ENCODE measurements at regions not wholly inside any gene's neighbourhood (a gene's known extent, or its start where the extent isn't known, plus 50 kb on each side); places are given as distances from the start of the nearest gene placed in this dataset.

- DNase-seq (ENCODE audit: low spot score), result no peak
- no peak for TF ChIP-seq CTCF (IDR thresholded peaks at IDR 0.05; ENCODE audit: poor library complexity)
- no peak for TF ChIP-seq EZH2 (IDR thresholded peaks at IDR 0.05; ENCODE audit: borderline replicate concordance)
- no peak for TF ChIP-seq EZH2phosphoT487 (IDR thresholded peaks at IDR 0.05; ENCODE audit: low read depth, severe bottlenecking, unreplicated experiment)
- no peaks in the 10 kb centered on the region for H3K9me2 ChIP-seq (replicated peaks; ENCODE audit: insufficient read depth)
- H3K9me3 ChIP-seq (ENCODE audit: low read depth), result no peaks in the 10 kb centered on the region
- no peak overlapping the region for H2AFZ ChIP-seq
- 91% methylated on average over 9 of the region's 9 CpGs for WGBS (ENCODE audit: low lambda C conversion rate, missing lambda C conversion rate)
- no peaks in the 10 kb centered on the region for H3K27me3 ChIP-seq
- no peaks in the 10 kb centered on the region for H3K79me2 ChIP-seq
- H3K4me2 ChIP-seq, result no peak overlapping the region
- no peaks in the 10 kb centered on the region for H4K20me1 ChIP-seq (ENCODE audit: insufficient read depth, poor library complexity, severe bottlenecking)
- H3K4me3 ChIP-seq, result no peak overlapping the region
- no peak overlapping the region for H3K27ac ChIP-seq
- H3K4me1 ChIP-seq (ENCODE audit: insufficient read depth), result peaks cover 8% of the 10 kb centered on the region
- H3K36me3 ChIP-seq (replicated peaks; ENCODE audit: insufficient read depth, low read depth), result no peaks in the 10 kb centered on the region
These were observed 1414.7 kb upstream of the CELF2 start for GRCh38 chr10:9602998-9603397.

GRCh38 chr10:9603972-9604371, 1413.7 kb upstream of the CELF2 start:
- Histone ChIP-seq H4K20me1 (ENCODE audit: insufficient read depth, poor library complexity, severe bottlenecking) (no peaks in the 10 kb centered on the region), H3K79me2 (no peaks in the 10 kb centered on the region), H3K4me2 (no peak overlapping the region), H3K9me3 (ENCODE audit: low read depth) (no peaks in the 10 kb centered on the region), H3K27me3 (no peaks in the 10 kb centered on the region), H3K27ac (no peak overlapping the region), H3K36me3 (replicated peaks; ENCODE audit: insufficient read depth, low read depth) (no peaks in the 10 kb centered on the region), H3K9me2 (replicated peaks; ENCODE audit: insufficient read depth) (no peaks in the 10 kb centered on the region), H3K4me3 (no peak overlapping the region), H3K4me1 (ENCODE audit: insufficient read depth) (peaks cover 8% of the 10 kb centered on the region), H2AFZ (no peak overlapping the region)
- DNase-seq (ENCODE audit: low spot score), result no peak
- TF ChIP-seq CTCF (IDR thresholded peaks at IDR 0.05; ENCODE audit: poor library complexity) (no peak), EZH2phosphoT487 (IDR thresholded peaks at IDR 0.05; ENCODE audit: low read depth, severe bottlenecking, unreplicated experiment) (no peak), EZH2 (IDR thresholded peaks at IDR 0.05; ENCODE audit: borderline replicate concordance) (no peak)
- 85% methylated on average over 2 of the region's 2 CpGs for WGBS (ENCODE audit: low lambda C conversion rate, missing lambda C conversion rate)

GRCh38 chr10:9605231-9605630, 1412.4 kb upstream of the CELF2 start:
- Histone ChIP-seq H3K9me2 (replicated peaks; ENCODE audit: insufficient read depth) (no peaks in the 10 kb centered on the region), H3K9me3 (ENCODE audit: low read depth) (no peaks in the 10 kb centered on the region), H3K79me2 (no peaks in the 10 kb centered on the region), H3K4me3 (no peak overlapping the region), H2AFZ (no peak overlapping the region), H3K27ac (no peak overlapping the region), H4K20me1 (ENCODE audit: insufficient read depth, poor library complexity, severe bottlenecking) (no peaks in the 10 kb centered on the region), H3K36me3 (replicated peaks; ENCODE audit: insufficient read depth, low read depth) (no peaks in the 10 kb centered on the region), H3K27me3 (no peaks in the 10 kb centered on the region), H3K4me2 (no peak overlapping the region), H3K4me1 (ENCODE audit: insufficient read depth) (peaks cover 8% of the 10 kb centered on the region)
- WGBS (ENCODE audit: low lambda C conversion rate, missing lambda C conversion rate), result 68% methylated on average over 2 of the region's 2 CpGs
- TF ChIP-seq CTCF (IDR thresholded peaks at IDR 0.05; ENCODE audit: poor library complexity), result no peak
- no peak for TF ChIP-seq EZH2 (IDR thresholded peaks at IDR 0.05; ENCODE audit: borderline replicate concordance)
- no peak for TF ChIP-seq EZH2phosphoT487 (IDR thresholded peaks at IDR 0.05; ENCODE audit: low read depth, severe bottlenecking, unreplicated experiment)
- no peak for DNase-seq (ENCODE audit: low spot score)

GRCh38 chr10:9608602-9609001, 1409.1 kb upstream of the CELF2 start:
- Histone ChIP-seq H2AFZ (no peak overlapping the region), H3K4me1 (ENCODE audit: insufficient read depth) (peaks cover 8% of the 10 kb centered on the region), H3K27ac (no peak overlapping the region), H3K79me2 (no peaks in the 10 kb centered on the region), H3K27me3 (no peaks in the 10 kb centered on the region), H3K9me3 (ENCODE audit: low read depth) (no peaks in the 10 kb centered on the region), H3K9me2 (replicated peaks; ENCODE audit: insufficient read depth) (no peaks in the 10 kb centered on the region), H3K4me3 (no peak overlapping the region), H3K36me3 (replicated peaks; ENCODE audit: insufficient read depth, low read depth) (no peaks in the 10 kb centered on the region), H4K20me1 (ENCODE audit: insufficient read depth, poor library complexity, severe bottlenecking) (no peaks in the 10 kb centered on the region), H3K4me2 (no peak overlapping the region)
- peak; percentile 65 for TF ChIP-seq CTCF (IDR thresholded peaks at IDR 0.05; ENCODE audit: poor library complexity)
- TF ChIP-seq EZH2 (IDR thresholded peaks at IDR 0.05; ENCODE audit: borderline replicate concordance), result no peak
- no peak for TF ChIP-seq EZH2phosphoT487 (IDR thresholded peaks at IDR 0.05; ENCODE audit: low read depth, severe bottlenecking, unreplicated experiment)
- peak; percentile 32 for DNase-seq (ENCODE audit: low spot score)
